GM23338 (cell line): ENCODE measurements at regions not wholly inside any gene's neighbourhood (a gene's known extent, or its start where the extent isn't known, plus 50 kb on each side); places are given as distances from the start of the nearest gene placed in this dataset.

Experiments used
- EZH2 ChIP-seq: fragments of 200-600 bp; sonication (generic); IDR thresholded peaks from one replicate; pipeline ENCODE4 v1.8.0; 2017; ENCODE audit warnings: antibody characterized with exemption, mild to moderate bottlenecking, low read depth; ENCODE audit not compliant: unreplicated experiment
- TF ChIP-seq, protein P1 (sequence below), 2 experiments: fragments of 200-600 bp in 1 of 2; sonication (generic) in 1 of 2; conservative IDR thresholded peaks; 2 replicates each; pipeline versions ENCODE4 v1.5.1 to v1.6.1; 2016 to 2017; ENCODE audit warnings: antibody characterized with exemption in 2 of 2, low read depth in 2 of 2, mild to moderate bottlenecking in 2 of 2, moderate library complexity in 1 of 2

DNA sequence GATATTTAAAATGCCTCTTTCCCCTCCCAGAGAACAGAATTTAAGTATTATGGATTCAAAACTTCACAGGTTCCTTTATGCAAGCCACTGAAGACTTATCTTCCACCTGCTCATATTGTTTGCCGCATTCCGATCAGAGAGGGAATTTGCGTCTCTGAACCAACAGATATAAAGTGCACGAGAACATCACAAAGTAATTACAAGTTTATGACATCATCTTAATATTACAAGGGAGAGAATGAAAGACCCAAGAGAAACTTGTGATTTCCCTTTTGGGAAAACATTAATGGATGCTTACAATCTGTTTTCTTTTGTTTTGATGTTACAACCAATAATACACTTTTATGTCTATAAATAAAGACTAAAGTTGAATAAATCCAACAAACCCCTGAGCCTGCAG, 631.0 kb downstream of the BCL11A start:
- TF ChIP-seq, protein P1, sequence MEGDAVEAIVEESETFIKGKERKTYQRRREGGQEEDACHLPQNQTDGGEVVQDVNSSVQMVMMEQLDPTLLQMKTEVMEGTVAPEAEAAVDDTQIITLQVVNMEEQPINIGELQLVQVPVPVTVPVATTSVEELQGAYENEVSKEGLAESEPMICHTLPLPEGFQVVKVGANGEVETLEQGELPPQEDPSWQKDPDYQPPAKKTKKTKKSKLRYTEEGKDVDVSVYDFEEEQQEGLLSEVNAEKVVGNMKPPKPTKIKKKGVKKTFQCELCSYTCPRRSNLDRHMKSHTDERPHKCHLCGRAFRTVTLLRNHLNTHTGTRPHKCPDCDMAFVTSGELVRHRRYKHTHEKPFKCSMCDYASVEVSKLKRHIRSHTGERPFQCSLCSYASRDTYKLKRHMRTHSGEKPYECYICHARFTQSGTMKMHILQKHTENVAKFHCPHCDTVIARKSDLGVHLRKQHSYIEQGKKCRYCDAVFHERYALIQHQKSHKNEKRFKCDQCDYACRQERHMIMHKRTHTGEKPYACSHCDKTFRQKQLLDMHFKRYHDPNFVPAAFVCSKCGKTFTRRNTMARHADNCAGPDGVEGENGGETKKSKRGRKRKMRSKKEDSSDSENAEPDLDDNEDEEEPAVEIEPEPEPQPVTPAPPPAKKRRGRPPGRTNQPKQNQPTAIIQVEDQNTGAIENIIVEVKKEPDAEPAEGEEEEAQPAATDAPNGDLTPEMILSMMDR (conservative IDR thresholded peaks at IDR 0.05; ENCODE audit: low read depth in 2 of 2), result no peak
- TF ChIP-seq EZH2, result no peak
